Jurkat, Clone E6-1 (cell line): ENCODE measurements at regions not wholly inside any gene's neighbourhood (a gene's known extent, or its start where the extent isn't known, plus 50 kb on each side); places are given as distances from the start of the nearest gene placed in this dataset.
A peak's percentile ranks its signal among the peaks of the same experiment; 100 is the strongest.

Source experiments
- DNase-seq: peaks from one replicate; pipeline ENCODE4 v3.0.0-alpha.2; 2011; ENCODE audit warnings: low read depth, low spot score
- H3K4me3 ChIP-seq: 2 replicates; pipeline ENCODE4 v1.5.1; 2011; ENCODE audit warnings: mild to moderate bottlenecking, low read length, control low read depth, moderate library complexity

DNA sequence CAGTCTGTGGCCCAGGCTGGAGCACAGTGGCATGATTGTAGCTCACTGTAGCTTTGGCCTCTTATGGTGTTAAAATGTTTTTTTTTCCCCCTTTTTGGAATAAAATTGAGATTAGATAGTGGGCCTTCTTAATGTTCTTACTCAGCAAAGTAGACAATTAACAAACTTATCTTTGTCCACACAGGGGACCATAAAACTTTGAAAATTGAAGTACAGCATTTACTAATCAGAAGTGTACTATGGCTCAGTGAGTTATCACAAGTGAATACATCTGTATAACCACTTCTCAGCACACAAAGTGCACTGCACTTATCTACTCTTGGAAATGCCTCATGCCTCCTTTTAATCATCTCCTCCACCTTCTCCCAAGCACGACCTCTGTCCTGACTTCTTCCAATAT, 218.9 kb downstream of the PRDM2 start:
- no peak overlapping the region for H3K4me3 ChIP-seq
- DNase-seq = no peak

DNA sequence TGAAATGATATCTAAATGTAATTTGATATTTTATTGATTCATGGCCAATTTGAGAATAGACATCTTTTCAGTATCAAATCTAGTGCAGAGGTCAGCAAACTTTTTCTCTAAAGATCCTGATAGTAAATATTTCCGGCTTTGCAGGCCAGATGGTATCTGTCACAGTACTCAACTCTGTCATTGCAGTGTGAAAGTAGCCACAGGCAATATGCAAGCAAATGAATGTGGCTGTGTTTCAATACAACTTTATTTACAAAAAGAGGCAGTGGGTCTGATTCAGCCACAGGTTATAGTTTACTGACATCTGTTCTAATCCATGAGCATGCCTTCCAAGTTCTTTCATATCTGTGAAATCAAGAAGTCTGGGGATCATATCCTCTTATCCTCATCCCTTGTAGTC, 221.2 kb downstream of the PRDM2 start:
- no peak overlapping the region for H3K4me3 ChIP-seq
- DNase-seq = no peak

DNA sequence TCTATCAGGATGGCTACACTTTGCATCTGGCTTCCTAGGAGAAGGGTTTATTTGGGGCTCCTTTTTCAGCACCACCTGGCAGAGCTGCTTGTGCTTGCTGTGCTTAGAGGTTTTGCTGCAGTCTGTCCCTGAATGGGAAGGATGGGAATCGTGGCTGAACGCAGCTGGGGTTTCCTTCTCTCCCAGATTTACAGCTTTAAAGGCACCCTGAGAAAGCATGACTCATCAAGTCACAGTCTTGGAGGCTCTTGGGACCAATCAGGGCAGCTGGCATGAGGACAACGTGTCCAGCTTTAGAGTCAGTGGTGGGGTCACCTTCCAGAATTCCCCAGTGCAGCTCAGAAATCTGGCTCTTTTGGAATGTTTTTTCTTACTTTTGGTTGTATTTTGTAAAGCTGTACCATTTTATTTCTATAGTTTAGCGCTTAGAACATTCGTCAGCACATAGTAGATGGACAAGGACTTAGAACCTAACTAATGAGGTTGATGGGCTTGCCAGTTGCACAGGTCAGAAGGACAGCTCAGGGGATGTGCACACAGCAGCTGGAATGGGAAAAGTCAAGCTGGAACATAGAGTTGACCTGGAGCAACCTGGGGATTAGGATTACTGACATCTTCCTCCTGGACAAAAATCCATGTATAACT, 222.6 kb downstream of the PRDM2 start:
- no peak overlapping the region for H3K4me3 ChIP-seq
- no peak for DNase-seq

DNA sequence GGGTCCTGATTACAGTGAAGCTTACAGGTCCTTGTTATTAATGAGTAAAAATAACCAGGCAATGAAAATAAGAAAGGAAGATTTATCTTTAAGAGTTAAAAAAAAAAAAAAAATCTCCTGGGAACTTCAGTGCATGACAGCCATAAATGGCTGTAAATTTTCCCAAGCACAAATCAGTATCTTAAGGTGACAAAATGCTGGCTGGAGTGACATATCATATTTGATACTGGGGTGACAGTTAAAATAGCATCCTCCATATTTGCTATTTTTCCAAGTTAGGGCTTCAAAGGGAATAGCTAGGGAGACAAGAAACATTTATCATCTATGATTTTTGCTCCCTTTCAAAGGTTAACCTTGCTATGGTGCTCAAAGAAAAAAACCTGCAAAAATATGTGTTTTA, 226.6 kb downstream of the PRDM2 start:
- DNase-seq = no peak
- no peak overlapping the region for H3K4me3 ChIP-seq

DNA sequence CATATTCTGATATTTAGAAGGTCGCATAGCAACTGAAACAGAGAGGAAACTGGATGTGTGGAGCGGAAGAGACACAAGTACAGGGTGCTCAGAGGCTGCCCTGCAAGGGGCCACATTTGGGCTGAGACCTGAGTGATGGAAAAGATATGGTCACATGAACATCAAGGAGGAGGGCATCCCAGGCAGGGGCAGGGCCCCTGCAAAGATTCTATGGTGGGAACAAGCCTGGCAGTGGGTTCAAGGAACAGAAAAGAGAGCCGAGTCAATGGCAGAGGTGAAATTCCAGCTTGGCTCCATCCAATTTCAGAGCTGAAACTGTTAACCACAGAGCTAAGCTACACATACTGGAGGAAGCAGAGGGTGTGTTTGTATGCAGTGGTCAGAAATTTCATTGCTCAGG, 227.7 kb downstream of the PRDM2 start:
- DNase-seq = no peak
- H3K4me3 ChIP-seq = no peak overlapping the region

DNA sequence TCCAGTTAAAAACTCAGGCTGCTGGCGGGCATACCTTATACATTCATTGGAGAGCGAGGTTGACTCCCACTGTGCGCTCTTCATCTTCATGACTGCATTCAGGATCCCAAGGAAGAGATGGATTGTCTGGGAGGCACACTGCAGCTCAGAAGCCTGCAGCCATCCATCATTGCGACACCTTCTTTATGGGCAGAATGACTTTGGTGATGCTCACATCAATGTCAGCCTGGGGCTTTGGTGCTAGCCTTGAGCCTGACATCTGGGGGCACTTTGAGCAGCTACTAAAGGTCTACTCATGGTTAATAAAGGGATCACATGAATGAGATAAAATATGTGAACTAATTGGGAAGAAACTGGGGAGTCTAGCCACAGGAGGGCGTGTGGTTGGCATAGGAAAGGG, 229.3 kb downstream of the PRDM2 start:
- H3K4me3 ChIP-seq = no peak overlapping the region
- DNase-seq = no peak

DNA sequence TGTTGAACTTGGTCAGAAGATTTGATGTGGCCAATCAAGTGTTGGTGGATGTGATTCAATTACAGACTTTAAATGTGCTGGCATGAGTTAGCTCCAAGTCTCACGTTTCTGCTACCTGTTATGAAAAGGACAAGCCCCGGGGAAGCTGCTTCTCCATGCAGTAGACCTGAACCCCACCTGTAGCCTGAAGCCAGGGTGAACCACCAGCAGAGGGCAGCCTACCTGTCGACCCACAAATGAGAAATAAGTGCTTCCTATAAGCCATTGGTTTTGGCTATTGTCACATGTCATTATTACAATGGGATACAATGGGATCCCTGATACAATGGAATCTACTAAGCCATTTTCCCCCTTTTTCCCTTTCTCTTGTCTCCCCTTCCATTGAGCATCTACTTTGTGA, 230.2 kb downstream of the PRDM2 start:
- no peak overlapping the region for H3K4me3 ChIP-seq
- DNase-seq = peak; percentile 36

DNA sequence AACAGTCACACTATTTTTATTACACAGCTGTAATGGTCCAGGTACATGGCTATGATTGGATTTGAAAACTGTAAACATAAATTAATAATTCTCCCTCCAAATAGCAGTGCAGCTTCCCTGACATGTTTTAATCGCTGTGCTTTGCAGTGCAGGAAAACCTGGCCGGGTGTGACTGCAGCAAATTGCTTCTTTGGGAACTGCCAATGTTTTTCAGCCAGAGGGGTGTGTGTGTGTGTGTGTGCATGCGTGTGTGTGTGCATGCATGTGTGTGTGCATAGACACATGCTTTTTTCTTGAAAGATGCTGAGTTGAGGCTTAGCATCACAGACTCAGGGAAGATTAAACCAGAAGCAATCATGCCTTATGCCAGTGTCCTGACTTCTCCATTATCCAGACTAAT, 231.2 kb downstream of the PRDM2 start:
- no peak for DNase-seq
- no peak overlapping the region for H3K4me3 ChIP-seq

DNA sequence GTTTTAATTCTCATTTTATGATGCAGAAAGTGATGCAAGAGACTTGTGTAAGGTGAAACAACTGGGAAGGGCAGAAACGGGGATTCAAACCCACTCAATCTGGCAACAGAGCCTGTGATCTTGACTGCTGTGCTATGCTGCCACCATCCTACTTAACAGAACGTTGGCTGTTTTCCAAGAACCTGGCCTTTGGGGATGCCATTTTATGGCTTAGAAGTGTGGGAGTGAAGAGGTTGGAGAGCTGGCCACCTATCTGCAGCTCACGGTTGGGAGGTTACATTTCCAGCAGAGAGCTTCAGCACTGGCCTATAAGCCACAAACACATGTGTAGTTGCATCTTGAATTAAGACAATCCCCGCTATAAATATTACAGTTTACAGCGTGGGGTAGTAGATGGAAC, 235.3 kb downstream of the PRDM2 start:
- no peak overlapping the region for H3K4me3 ChIP-seq
- DNase-seq = no peak

DNA sequence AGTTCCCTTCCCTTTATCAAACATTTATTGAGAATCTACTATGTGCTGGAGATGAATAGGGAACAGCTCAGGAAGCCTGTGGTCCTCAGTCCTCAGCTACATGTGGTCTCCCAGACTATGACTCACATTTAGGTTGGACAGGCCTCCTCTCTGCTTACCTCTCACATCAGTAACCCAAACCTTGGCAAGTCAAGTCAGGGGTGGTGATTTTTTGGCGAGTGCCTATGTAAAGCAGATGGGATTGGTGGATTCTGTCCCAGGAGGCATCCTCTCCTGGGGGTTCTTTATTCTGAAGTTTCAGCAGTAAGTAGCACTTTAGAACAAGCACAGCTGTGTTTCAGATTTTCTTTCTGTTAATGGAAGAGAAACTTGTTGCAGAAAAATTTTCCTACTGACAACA, 241.3 kb downstream of the PRDM2 start:
- no peak overlapping the region for H3K4me3 ChIP-seq
- no peak for DNase-seq

DNA sequence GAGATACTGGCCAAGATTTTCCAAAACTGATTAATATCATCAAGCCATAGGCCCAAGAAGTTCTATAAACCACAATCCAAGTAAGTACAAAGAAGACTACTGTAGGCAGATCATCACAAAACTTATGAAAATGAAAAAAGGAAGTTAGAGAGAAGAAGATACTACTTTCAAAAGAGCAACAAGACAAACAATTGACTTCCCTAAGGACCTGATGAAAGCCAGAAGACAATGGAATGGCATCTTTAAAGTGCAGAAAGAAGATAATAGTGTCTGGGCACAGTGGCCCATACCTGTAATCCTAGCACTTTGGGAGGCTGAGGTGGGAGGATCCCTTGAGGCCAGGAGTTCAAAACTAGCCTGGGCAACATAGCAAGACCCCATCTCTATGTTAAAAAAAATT, 243.1 kb downstream of the PRDM2 start:
- no peak for DNase-seq
- H3K4me3 ChIP-seq = no peak overlapping the region

DNA sequence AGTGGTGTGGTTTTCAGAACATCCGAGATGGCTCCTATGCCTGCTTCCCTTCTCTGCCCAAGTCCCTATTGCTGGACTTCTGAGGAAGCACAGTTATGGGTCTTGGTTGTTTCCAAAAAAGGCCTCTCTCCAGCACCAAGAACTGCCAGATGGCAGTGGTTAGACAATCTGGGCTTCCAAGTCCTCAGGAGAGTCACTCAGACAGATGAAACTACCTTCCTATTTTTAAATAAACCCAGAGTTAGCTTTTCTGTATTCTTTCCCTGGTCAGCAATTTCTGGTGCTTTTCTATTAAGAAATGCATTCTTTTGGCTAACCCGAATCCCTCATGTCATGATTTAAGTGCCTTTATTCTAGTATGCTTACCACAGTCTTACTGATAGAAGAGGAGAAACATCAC, 245.9 kb downstream of the PRDM2 start:
- no peak for DNase-seq
- H3K4me3 ChIP-seq = no peak overlapping the region

DNA sequence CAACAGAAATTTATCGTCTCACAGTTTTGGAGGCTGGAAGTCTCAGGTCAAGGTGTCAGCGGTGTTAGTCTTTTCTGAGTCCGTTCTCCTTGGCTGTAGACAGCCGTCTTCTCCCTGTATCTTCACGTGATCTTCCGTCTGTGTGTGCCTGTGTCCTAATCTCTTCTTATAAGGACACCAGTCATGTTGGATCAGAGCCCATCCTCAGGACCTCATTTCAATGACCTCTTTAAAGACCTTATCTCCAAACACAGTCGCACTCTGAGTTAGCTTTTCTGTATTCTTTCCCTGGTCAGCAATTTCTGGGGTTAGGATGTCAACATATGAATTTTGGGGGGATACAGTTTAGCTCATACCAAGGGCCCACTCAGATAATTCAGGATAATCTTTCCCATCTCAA, 247.7 kb downstream of the PRDM2 start:
- no peak overlapping the region for H3K4me3 ChIP-seq
- no peak for DNase-seq

DNA sequence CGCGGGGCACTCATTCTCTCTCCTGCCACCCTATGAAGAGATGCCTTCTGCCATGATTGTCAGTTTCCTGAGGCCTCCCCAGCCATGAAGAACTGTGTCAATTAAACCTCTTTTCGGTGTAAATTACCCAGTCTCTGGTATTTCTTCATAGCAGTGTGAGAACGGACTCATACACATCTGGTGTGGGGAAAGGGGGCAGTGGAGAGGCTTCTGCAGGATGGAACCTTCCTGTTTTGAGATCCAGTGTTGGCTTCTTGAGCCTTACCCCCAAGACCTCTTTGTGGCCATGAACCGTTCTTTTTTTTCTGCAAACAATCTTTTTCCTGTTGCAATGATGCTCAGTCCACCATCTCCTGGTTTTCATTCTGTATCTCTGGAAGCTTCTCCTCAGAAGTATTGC, 248.4 kb downstream of the PRDM2 start:
- DNase-seq = no peak
- no peak overlapping the region for H3K4me3 ChIP-seq

DNA sequence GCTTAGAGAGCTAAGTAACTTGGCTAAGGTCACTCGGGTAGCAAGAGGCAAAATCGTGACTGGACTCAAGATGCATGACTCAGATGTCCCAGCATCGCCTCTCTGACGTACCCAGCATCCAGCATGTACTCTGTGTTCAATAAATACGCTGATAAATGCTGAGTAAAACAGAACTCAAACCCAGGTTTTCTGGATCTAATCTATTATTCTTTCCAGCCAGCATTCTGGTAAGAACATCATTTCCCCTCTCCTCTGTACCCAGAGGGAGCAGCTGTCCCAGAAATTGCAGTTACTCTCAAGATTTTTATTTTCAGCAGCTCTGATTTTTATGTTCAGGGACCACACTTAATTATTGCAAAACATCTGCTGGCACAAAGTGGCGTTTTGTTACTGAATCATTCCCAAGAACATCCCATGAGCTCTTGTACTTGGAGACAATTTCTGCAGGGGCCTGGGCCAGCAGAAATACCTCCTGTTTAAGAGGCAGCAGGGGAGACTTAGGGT, 249.0 kb downstream of the PRDM2 start:
- no peak for DNase-seq
- no peak overlapping the region for H3K4me3 ChIP-seq

DNA sequence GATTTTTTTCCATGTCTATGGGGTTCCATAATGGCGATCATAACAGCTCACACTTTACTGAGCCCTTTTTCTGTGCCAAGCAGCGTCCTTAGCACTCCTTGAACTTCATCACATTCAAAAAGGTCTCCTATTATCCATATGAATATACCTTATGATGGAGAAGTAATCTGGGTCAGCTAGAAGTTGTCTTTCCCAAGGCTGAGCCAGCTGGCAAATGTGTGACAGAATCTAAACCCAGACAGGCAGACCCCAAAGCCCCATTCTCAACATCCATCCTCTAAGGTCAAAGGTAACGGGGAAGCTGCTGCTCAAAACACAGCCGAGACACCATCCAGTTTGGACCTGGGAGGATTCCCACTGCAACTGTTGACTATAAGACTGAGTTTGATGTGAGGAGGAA, 249.6 kb downstream of the PRDM2 start:
- H3K4me3 ChIP-seq = no peak overlapping the region
- no peak for DNase-seq

DNA sequence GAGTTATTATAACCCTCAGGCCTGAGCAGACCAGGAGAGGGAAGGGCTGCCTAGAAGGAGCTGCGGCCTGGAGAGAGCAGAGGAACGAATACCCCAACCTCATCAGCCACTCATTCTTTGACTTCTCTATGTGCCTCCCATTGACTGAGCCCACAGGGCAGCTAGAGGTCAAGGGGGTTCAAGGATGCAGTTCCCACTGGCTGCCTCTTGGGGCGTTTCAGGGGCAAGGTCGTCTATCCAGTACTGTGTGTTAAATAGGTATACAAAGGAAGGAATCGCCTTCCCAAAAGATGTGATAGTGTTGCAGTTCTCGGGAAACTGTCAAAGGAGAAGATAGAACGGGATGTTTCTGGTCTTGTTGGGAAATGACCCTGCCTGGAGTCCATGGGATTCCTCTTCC, 250.6 kb downstream of the PRDM2 start:
- H3K4me3 ChIP-seq = no peak overlapping the region
- DNase-seq = no peak

DNA sequence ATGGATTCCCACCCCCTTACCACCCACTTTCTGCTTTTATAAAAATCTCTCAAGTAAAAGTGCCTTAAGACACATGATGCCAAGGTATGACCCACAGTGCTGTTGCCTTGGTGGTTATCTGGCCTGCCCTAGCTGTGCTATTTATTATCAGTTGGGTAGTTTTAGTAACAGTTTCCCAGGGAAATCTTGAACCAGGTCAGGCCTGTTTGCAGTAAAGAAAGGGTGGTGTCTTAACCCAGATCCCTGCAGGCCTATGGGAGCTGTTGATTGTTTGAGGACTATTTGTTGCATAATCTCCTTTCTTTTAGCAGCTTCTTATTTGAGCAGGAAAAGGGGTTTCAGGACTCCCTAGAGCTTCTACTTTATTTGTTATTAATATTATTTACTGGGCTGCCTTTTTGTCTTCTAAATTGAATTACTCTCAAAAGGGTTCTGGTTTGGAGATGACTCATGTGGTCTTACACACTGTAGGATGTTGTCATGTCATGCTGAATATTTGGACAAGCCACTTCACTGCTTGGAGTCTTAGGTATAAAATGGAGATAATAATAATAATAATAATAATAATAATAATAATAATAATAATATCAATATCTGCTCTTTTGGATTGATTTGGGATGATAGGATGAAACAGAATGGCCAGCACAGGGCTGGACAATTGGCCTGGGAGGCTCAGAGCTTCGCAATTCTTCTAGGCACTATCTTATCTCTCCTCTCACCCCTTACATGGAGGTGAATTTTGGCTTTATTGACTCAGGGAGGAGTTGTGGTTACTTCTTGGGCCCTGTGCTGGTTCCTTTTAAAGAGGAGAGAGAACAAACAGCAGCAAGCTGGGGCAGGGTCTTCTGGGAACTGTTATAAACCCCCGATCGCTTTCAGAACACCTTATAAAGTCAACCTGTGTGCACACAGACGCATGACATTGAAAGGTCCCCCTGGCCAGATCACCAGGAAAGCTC, 252.1 kb downstream of the PRDM2 start:
- no peak for DNase-seq
- H3K4me3 ChIP-seq = no peak overlapping the region

DNA sequence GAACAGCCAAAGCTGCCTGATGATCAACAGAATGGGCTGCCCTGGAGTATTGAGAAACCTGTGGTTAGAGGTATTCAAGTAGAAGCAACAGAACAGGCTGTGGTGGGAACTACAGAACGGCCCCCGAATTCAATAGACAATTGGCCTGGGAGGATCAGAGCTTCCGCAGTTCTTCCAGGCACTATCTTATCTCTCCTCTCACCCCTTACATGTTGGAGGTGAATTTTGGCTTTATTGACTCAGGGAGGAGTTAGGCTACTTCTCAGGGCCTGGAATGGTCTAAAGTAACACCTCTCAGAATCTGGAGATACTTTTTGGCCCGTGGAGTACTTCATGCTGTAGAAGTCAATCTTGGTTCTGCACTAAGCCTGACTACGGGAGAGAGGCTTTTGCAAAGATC, 253.0 kb downstream of the PRDM2 start:
- no peak for DNase-seq
- no peak overlapping the region for H3K4me3 ChIP-seq

DNA sequence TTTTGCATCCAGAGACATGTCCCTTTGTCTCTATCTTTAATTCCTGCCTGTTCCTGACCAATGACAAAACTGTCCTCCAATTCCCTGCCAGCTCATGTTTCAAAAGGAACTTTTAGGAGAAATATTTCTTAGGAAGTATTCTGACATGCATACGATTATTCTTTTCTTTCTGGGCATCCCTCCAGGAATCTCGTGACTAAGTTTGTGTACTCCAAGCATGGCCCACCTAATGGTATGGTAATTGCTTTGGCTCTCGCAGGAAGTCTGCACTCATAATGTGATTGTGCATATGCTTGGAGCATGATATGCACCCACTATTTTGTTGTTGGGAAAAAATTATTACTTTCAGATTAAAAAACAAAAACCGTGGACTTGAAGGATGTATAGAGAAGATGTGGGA, 256.4 kb downstream of the PRDM2 start:
- H3K4me3 ChIP-seq = no peak overlapping the region
- no peak for DNase-seq
